Mammary epithelial cell (primary cell): ENCODE measurements at regions not wholly inside any gene's neighbourhood (a gene's known extent, or its start where the extent isn't known, plus 50 kb on each side); places are given as distances from the start of the nearest gene placed in this dataset.

Source experiments
- EZH2 ChIP-seq: IDR thresholded peaks from 2 replicates; pipeline ENCODE4 v1.6.1; 2012; ENCODE audit warnings: low read length, inconsistent platforms, borderline replicate concordance
- TF ChIP-seq, protein P1 (sequence below), 2 donors: IDR thresholded peaks in 1 of 2; conservative IDR thresholded peaks in 1 of 2; 2 replicates each; pipeline ENCODE4 v1.5.1; 2011 to 2012; ENCODE audit warnings: inconsistent platforms in 2 of 2, low read length in 2 of 2, mild to moderate bottlenecking in 2 of 2, control low read depth in 1 of 2, low read depth in 1 of 2; ENCODE audit not compliant: insufficient read depth in 1 of 2; ENCODE audit errors: extremely low read depth in 1 of 2

DNA sequence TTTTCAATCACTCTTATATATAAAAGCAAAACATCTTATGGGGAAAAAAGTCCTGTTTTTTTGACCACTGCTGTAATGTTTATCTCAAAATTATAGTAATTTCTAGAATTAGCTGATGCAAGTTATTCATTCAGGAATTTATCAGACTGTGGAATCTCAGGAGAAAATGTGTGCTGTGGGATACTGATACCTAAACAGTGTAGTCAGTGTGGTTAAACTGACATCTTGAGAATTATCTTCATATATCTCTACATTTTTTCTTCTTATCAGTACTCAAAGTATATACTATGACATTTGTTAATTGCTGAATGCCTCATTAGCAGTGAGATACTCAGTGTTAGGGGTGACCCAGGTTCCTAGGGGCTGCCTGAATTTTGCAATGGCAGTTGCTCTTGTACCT lies 839.3 kb downstream of the KCNT2 start:
- TF ChIP-seq, protein P1, sequence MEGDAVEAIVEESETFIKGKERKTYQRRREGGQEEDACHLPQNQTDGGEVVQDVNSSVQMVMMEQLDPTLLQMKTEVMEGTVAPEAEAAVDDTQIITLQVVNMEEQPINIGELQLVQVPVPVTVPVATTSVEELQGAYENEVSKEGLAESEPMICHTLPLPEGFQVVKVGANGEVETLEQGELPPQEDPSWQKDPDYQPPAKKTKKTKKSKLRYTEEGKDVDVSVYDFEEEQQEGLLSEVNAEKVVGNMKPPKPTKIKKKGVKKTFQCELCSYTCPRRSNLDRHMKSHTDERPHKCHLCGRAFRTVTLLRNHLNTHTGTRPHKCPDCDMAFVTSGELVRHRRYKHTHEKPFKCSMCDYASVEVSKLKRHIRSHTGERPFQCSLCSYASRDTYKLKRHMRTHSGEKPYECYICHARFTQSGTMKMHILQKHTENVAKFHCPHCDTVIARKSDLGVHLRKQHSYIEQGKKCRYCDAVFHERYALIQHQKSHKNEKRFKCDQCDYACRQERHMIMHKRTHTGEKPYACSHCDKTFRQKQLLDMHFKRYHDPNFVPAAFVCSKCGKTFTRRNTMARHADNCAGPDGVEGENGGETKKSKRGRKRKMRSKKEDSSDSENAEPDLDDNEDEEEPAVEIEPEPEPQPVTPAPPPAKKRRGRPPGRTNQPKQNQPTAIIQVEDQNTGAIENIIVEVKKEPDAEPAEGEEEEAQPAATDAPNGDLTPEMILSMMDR (conservative IDR thresholded peaks at IDR 0.05 in 1 of 2, IDR thresholded peaks at IDR 0.05 in 1 of 2; ENCODE audit: extremely low read depth in 1 of 2, insufficient read depth in 1 of 2, low read depth in 1 of 2, low read length in 2 of 2), result no peak
- no peak for TF ChIP-seq EZH2
